Activated B cell treated with CpG ODN at 0.5 μM for 24 hours (primary cell): ENCODE measurements at regions not wholly inside any gene's neighbourhood (a gene's known extent, or its start where the extent isn't known, plus 50 kb on each side); places are given as distances from the start of the nearest gene placed in this dataset.

Experiments
- ATAC-seq: fragments of 200-7000 bp; cut with Tn5 transposase; one replicate; pipeline ENCODE4 v1.10.0; 2021; ENCODE audit warnings: low read depth, mild to moderate bottlenecking, moderate library complexity
- CTCF ChIA-PET: fragments of 350-600 bp; sonication (Branson Sonifier 250); formaldehyde crosslinking; loops from one replicate; lab custom pipeline; 2021; ENCODE audit warnings: antibody characterized with exemption; lab: Charles Lee
- POLR2A ChIA-PET: fragments of 350-600 bp; sonication (Branson Sonifier 250); formaldehyde crosslinking; loops from one replicate; lab custom pipeline; 2021; ENCODE audit warnings: antibody characterized with exemption; lab: Charles Lee
- DNase-seq: peaks from one replicate; pipeline ENCODE4 v3.0.0; 2022
- H3K27ac Mint-ChIP-seq: one replicate; pipeline ENCODE4 v1.8.0; 2020; ENCODE audit warnings: mixed read lengths
- H3K27me3 Mint-ChIP-seq: one replicate; pipeline ENCODE4 v1.8.0; 2021; ENCODE audit warnings: mixed read lengths
- H3K36me3 Mint-ChIP-seq: one replicate; pipeline ENCODE4 v1.8.0; 2021; ENCODE audit warnings: low read depth, mixed read lengths
- H3K4me1 Mint-ChIP-seq: one replicate; pipeline ENCODE4 v1.8.0; 2021; ENCODE audit warnings: mixed read lengths
- H3K4me3 Mint-ChIP-seq: one replicate; pipeline ENCODE4 v1.8.0; 2020; ENCODE audit warnings: mild to moderate bottlenecking, mixed read lengths
- H3K9me3 Mint-ChIP-seq: one replicate; pipeline ENCODE4 v1.8.0; 2020; ENCODE audit warnings: mixed read lengths
- CTCF ChIP-seq: fragments of 200-600 bp; IDR thresholded peaks from one replicate; pipeline ENCODE4 v1.8.0; 2022; ENCODE audit warnings: antibody characterized with exemption, mild to moderate bottlenecking
- intact Hi-C: fragments of 100-400 bp; cut with micrococcal nuclease; formaldehyde crosslinking; loops from one replicate; pipeline ENCODE4 v1.15.1; 2024

- ChIA-PET POLR2A (no interaction called here), CTCF (no interaction called here)
- no peak for TF ChIP-seq CTCF
- no peaks in the 10 kb centered on the region for H3K9me3 Mint-ChIP-seq
- peaks cover 2% of the 10 kb centered on the region for H3K27me3 Mint-ChIP-seq
- H3K36me3 Mint-ChIP-seq, result no peaks in the 10 kb centered on the region
- no peak for DNase-seq
- no peak overlapping the region for H3K4me3 Mint-ChIP-seq
- no peak for ATAC-seq
- intact Hi-C loops, result no loop called here
- no peaks in the 10 kb centered on the region for H3K4me1 Mint-ChIP-seq
- no peak overlapping the region for H3K27ac Mint-ChIP-seq
Observed at GRCh38 chr6:152854086-152854795, 103.6 kb downstream of the VIP start.

- H3K4me3 Mint-ChIP-seq, result no peak overlapping the region
- no peaks in the 10 kb centered on the region for H3K36me3 Mint-ChIP-seq
- no peak for DNase-seq
- no peak for TF ChIP-seq CTCF
- intact Hi-C loops, result no loop called here
- peaks cover 6% of the 10 kb centered on the region for H3K27me3 Mint-ChIP-seq
- no peak overlapping the region for H3K27ac Mint-ChIP-seq
- peaks cover 3% of the 10 kb centered on the region for H3K9me3 Mint-ChIP-seq
- ChIA-PET CTCF (no interaction called here), POLR2A (no interaction called here)
- H3K4me1 Mint-ChIP-seq, result no peaks in the 10 kb centered on the region
- no peak for ATAC-seq
Observed at GRCh38 chr6:152858141-152858540, 107.5 kb downstream of the VIP start.

GRCh38 chr6:152859225-152859624 is 108.6 kb downstream of the VIP start:
- ATAC-seq, result no peak
- Mint-ChIP-seq H3K27ac (no peak overlapping the region), H3K9me3 (peaks cover 3% of the 10 kb centered on the region), H3K4me3 (no peak overlapping the region), H3K27me3 (peaks cover 6% of the 10 kb centered on the region), H3K36me3 (no peaks in the 10 kb centered on the region), H3K4me1 (no peaks in the 10 kb centered on the region)
- intact Hi-C loops, result no loop called here
- POLR2A ChIA-PET, result no interaction called here
- no peak for TF ChIP-seq CTCF
- CTCF ChIA-PET, result no interaction called here
- no peak for DNase-seq

- peaks cover 6% of the 10 kb centered on the region for H3K27me3 Mint-ChIP-seq
- H3K4me1 Mint-ChIP-seq, result no peaks in the 10 kb centered on the region
- H3K4me3 Mint-ChIP-seq, result no peak overlapping the region
- H3K27ac Mint-ChIP-seq, result no peak overlapping the region
- TF ChIP-seq CTCF, result peak; percentile 32
- no peaks in the 10 kb centered on the region for H3K36me3 Mint-ChIP-seq
- DNase-seq, result no peak
- ChIA-PET POLR2A (interaction anchor here (0.6 kb wide), 1 partner anchor 310 kb away, joined by 5 read pairs; no protein-coding TSS in a partner anchor), CTCF (interaction anchor here (1.0 to 3.4 kb wide), 4 partner anchors 83 to 163 kb away, joined by 3 to 30 read pairs (median 6); no protein-coding TSS in a partner anchor)
- peaks cover 3% of the 10 kb centered on the region for H3K9me3 Mint-ChIP-seq
- intact Hi-C loops, result loop anchor here (1.0 to 5.0 kb wide), 6 partner anchors 34 to 1414 kb away; no protein-coding TSS in a partner anchor
- ATAC-seq, result peak; percentile 50
Observed at GRCh38 chr6:152863618-152864326, 113.2 kb downstream of the VIP start.

GRCh38 chr6:152874267-152874666 is 108.6 kb downstream of the FBXO5 start:
- CTCF ChIA-PET, result no interaction called here
- DNase-seq (no peak), ATAC-seq (no peak)
- TF ChIP-seq CTCF, result no peak
- H3K4me1 Mint-ChIP-seq, result no peaks in the 10 kb centered on the region
- POLR2A ChIA-PET, result no interaction called here
- H3K36me3 Mint-ChIP-seq, result no peaks in the 10 kb centered on the region
- no peak overlapping the region for H3K27ac Mint-ChIP-seq
- peaks cover 6% of the 10 kb centered on the region for H3K27me3 Mint-ChIP-seq
- intact Hi-C loops, result no loop called here
- H3K9me3 Mint-ChIP-seq, result no peaks in the 10 kb centered on the region
- H3K4me3 Mint-ChIP-seq, result no peak overlapping the region
